PFSK-1 (cell line): ENCODE measurements at regions not wholly inside any gene's neighbourhood (a gene's known extent, or its start where the extent isn't known, plus 50 kb on each side); places are given as distances from the start of the nearest gene placed in this dataset.

Source experiments
- FOXP2 ChIP-seq: optimal IDR thresholded peaks from 2 replicates; pipeline ENCODE3; 2011; ENCODE audit warnings: borderline replicate concordance, control low read depth, inconsistent platforms; ENCODE audit not compliant: insufficient read depth; ENCODE audit errors: extremely low read length, extremely low read depth
- POLR2AphosphoS5 ChIP-seq: IDR thresholded peaks from 2 replicates; pipeline ENCODE4 v1.6.1; 2012; ENCODE audit warnings: low read depth, mild to moderate bottlenecking, control low read depth, low read length, moderate library complexity
- TF ChIP-seq, protein P1 (sequence below), 2 experiments: IDR thresholded peaks; 2 replicates each; pipeline versions ENCODE4 v1.6.1 to v1.8.0; 2011 to 2012; ENCODE audit warnings: low read depth in 2 of 2, low read length in 2 of 2, control low read depth in 1 of 2, inconsistent platforms in 1 of 2, mild to moderate bottlenecking in 1 of 2, moderate library complexity in 1 of 2; ENCODE audit not compliant: insufficient read depth in 1 of 2

DNA sequence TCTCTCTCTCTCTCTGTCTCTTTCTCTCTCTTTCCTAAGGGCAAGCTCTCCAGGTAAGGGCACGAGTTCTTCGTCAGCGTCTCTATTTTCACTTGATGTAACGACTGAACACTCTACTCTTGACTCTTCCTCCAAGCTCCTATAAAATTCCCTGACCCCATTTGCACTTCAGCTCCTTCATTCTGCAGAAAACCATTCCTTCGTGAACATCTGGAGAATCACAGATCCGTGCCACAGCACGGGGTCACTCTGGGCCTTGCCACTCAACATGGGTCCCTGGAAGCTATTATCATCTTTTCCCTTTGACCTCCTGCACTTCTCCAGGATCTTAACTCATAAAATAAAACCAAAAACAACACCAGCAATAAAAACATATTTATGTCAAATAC is 112.0 kb upstream of the LNX1 start:
- TF ChIP-seq, protein P1, sequence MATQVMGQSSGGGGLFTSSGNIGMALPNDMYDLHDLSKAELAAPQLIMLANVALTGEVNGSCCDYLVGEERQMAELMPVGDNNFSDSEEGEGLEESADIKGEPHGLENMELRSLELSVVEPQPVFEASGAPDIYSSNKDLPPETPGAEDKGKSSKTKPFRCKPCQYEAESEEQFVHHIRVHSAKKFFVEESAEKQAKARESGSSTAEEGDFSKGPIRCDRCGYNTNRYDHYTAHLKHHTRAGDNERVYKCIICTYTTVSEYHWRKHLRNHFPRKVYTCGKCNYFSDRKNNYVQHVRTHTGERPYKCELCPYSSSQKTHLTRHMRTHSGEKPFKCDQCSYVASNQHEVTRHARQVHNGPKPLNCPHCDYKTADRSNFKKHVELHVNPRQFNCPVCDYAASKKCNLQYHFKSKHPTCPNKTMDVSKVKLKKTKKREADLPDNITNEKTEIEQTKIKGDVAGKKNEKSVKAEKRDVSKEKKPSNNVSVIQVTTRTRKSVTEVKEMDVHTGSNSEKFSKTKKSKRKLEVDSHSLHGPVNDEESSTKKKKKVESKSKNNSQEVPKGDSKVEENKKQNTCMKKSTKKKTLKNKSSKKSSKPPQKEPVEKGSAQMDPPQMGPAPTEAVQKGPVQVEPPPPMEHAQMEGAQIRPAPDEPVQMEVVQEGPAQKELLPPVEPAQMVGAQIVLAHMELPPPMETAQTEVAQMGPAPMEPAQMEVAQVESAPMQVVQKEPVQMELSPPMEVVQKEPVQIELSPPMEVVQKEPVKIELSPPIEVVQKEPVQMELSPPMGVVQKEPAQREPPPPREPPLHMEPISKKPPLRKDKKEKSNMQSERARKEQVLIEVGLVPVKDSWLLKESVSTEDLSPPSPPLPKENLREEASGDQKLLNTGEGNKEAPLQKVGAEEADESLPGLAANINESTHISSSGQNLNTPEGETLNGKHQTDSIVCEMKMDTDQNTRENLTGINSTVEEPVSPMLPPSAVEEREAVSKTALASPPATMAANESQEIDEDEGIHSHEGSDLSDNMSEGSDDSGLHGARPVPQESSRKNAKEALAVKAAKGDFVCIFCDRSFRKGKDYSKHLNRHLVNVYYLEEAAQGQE (IDR thresholded peaks at IDR 0.05; ENCODE audit: insufficient read depth in 1 of 2, low read depth in 2 of 2, low read length in 2 of 2): no peak
- TF ChIP-seq POLR2AphosphoS5 (no peak), FOXP2 (no peak)
